Esophagus muscularis mucosa (tissue), 3 donors: ENCODE measurements at regions not wholly inside any gene's neighbourhood (a gene's known extent, or its start where the extent isn't known, plus 50 kb on each side); places are given as distances from the start of the nearest gene placed in this dataset.
"Not testable (repeated sequence)": the region's sequence is repeated elsewhere in the genome, so short reads cannot be mapped to it uniquely, and the experiment has no call there.

Experiments
- CTCF ChIP-seq, 3 experiments: fragments of 200-600 bp in 2 of 3; fragments of 450-650 bp in 1 of 3; sonication (generic) in 2 of 3; IDR thresholded peaks; one replicate each; pipeline ENCODE4 v1.5.1; 2017 to 2019; ENCODE audit warnings: antibody characterized with exemption in 3 of 3, mild to moderate bottlenecking in 2 of 3, moderate library complexity in 1 of 3
- POLR2A ChIP-seq: fragments of 450-650 bp; IDR thresholded peaks from one replicate; pipeline ENCODE4 v1.6.1; 2017; ENCODE audit warnings: antibody characterized with exemption, moderate library complexity, mild to moderate bottlenecking, low read depth

- not testable (repeated sequence) for TF ChIP-seq POLR2A; CTCF (IDR thresholded peaks at IDR 0.05)
Measured at GRCh38 chr7:156035387-156035786, 223.1 kb upstream of the SHH start.
